ENCODE measurements at regions not wholly inside any gene's neighbourhood (a gene's known extent, or its start where the extent isn't known, plus 50 kb on each side); places are given as distances from the start of the nearest gene placed in this dataset.

DNA sequence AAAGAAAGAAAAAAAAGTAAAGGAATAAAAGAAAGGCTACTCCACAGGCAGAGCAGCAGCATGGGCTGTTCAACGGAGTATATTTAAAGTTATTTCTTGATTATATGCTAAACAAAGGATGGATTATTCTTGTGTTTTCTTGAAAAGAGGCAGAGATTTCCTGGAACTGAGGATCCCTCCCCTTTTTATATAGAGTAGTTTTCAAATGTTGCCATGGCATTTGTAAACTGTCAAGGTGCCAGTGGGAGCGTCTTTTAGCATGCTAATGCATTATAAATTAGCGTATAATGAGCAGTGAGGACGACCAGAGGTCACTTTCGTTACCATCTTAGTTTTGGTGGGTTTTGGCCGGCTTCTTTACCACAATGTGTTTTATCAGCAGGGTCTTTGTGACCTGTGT is 383.0 kb downstream of the PCNX1 start:
- no peak for DNase-seq

DNA sequence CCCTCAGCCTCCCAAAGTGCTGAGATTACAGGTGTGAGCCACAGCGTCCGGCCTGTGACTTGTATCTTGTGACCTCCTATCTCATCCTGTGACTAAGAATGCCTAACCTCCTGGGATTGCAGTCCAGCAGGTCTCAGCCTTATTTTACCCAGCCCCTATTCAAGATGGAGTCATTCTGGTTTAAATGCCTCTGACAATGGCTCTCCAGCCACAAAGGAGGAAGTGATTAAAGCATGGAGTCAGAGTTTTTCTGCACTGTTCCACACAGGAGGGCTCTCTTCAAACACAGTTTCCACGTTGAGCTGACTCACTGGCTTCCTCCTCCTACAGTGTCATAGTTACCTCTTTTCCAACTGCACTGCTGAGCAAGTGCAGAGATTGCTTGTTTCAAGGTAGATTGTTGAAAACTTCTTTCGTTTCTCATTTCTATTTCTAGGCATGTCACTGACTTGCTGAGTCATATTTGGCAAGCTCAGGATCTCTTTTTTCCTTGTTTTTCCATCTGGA is 383.8 kb downstream of the PCNX1 start:
- DNase-seq = peak; percentile 19

DNA sequence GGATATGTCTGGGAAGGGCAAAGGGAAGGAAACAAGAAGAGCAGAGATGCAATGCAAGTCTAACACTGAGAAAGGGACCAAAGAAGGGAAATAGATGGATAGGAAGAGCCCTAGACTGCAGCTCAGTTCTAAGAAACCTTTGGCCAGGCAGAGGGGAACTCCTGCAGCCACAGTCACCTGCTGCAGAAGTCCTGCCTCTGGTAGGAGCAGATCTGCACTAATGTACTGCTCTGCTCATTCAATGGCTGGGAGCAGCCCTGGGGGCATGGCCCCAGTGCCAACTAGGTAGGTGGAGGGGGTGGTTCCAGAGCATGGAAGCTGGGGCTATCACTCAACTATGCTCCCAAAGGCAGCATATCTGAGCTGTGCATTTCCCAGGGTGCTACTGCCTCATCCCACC is 388.9 kb downstream of the PCNX1 start:
- DNase-seq = no peak

DNA sequence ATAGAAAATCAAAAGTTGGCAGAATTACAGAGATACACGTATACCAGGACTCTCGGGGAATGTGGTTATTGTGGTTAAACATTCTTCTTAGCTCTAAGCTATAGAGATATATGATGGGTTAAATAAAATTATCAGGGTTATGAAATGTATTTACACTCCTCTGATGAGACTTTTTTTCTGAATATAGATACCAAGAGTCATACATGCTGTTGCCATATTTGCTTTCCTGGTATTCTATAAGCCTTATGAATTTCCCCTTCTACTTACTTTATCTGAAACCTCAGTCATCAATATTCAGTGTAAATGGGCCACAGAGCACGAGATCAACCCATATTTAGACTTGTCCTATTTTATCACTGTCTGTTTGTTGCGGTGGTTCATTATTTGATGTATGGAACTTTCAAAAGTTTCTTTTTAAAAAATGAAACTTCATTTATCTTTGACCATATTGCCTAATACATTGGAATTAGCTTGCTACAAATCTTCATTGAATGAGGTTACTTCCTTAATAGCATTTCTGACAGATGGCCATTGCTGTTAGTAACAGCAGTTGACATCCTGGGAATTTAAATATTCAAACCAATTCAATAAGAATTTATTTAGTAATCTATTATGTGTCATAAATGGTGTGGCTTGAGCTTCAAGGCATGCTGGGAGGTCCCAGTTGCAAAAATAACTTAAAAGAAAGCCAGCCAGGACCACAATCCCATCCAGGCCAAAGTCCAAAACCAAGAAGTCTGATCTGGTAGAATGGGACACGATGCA is 393.5 kb downstream of the PCNX1 start:
- DNase-seq = no peak

DNA sequence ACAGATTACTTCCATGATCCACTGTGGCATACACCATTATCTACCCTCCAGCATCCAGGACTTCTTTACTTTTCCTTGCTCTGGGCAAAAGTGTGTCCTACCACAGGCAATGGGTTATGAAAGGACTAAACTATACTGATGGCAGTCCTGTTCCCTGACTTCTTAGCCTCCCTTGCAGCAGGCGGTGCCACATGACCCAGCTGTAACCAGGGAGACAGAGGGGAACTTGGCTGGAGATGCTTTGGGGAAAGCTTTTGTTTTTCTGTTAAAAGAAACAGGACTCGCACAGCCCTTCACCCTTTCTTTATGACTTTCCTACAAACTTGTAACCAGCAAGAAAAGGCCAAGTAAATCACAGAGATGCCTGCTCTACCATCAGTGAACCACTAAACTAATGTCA is 394.4 kb downstream of the PCNX1 start:
- no peak for DNase-seq

DNA sequence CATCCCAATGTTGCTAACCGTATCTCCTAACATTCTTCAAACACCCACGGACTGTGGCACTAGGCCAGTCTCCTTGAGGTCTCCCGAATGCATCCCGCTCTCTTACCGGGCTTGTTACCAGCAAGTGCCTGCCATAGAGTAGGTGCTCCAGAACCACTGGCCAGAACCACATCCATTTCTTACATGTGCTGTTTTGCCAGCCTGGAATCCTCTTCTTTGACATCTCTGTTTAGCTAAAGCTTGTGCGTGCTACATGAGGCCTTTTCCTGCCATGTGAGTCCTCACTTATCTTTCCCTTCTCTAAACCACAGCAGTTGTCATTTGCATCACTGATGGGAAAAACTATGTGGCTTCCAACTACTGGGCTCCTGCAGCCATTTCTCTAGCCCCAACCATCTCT is 397.4 kb downstream of the PCNX1 start:
- no peak for DNase-seq

DNA sequence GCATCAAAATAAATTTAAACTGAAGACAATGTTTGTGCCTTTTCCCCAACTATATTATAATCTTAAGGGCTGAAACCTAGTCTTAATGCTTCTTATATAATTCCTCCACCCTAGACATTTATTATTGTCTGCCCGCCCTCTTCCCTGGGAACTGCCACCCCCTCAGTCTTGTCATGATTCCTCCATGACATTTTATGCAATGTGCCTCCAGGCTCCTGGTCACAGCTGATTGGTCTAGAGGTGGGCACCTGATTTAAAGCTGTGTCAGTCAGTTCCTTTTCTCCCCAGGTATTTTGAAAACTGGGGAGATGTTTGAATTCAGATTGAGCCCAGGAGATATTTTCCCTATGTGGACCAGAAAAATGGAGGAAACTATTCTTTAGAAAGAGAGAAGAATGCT is 401.4 kb downstream of the PCNX1 start:
- no peak for DNase-seq

DNA sequence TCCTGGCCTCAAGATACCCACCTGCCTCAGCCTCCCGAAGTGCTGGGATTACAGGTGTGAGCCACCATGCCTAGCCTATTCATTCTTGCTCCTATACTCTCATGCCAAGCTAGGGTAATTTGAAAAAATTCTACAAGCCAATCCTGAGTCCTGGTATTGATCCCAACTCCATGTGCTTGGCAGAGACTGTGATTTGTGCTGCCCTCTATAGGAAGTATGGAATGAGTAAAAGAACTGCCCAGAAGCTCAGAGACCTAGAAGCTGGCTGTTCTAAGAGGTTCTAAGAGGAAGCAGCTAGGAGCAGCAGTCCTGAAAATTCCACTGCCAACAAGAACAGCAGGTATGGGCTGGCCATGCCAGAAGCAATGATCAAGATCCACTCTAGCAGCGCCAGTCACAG is 402.5 kb downstream of the PCNX1 start:
- no peak for DNase-seq

DNA sequence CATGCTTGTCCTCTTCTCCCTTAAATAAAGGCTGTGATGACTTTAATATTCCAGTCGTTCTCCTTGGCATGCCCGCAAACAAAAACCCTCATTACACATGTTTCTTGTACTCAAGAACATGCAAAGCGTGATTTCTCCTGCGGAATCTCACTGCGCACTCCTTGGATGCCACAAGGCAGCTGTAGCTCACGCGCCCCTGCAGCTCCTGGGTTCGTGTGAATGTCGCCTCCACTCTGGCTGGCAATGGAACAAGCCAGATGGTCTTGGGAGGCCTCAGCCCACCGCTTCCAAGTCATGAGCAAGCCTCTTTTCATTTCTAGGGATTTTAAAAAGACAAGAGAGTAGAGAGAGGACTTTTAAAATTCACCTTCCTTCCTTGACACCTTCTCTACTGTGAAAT is 403.8 kb downstream of the PCNX1 start:
- DNase-seq = no peak

DNA sequence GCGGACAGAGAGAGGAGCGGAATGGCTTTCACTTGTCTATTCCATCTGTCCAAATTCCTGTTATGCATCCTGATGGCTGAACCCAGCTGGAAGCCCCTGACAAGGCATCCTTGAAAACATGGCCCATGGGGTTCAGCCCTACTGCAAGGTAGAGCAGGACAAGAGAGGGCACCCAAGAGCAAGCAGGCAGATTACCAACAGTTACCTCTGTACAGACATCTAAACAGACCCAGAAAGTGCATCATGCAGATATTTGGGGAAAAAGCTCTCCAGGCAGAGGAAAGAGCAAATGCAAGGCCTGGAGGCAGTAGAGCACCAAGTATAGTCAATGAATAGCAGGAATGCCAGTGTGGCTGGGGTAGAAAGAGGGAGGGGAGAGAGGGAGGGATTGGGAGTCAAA is 407.5 kb downstream of the PCNX1 start:
- DNase-seq = no peak

DNA sequence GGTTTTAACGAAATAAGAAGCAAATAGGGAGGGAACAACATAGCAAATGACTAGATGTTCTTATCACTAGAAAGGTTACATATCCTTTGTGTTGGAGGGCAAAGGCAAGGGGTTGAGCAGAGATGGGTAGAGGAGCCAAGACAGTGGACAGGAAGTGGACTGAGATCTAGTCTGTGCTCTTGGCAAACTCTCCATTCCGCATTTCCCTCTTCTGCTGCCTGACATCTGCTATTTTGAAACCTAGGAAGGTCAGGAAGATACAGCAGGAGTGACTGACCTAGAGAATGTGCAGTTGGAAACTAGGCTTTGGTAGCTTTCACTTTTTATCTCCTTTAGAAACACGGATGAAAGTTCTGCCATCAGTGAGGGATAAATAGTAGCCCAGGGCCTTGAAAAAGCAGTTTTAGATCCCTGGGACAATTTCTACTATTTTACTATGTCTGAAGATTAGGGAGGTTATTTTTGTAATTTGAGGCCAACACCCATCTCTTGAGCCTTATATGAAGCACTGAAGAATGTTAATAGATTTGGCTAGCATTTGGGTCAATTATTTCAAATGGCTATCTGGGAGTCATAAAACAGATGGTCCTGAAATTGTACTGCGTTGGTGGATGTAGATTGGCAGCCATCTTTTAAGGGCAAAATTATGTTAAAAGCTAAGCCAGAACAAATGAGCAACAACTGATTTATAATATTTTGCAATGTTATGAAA is 410.3 kb downstream of the PCNX1 start:
- DNase-seq = no peak

DNA sequence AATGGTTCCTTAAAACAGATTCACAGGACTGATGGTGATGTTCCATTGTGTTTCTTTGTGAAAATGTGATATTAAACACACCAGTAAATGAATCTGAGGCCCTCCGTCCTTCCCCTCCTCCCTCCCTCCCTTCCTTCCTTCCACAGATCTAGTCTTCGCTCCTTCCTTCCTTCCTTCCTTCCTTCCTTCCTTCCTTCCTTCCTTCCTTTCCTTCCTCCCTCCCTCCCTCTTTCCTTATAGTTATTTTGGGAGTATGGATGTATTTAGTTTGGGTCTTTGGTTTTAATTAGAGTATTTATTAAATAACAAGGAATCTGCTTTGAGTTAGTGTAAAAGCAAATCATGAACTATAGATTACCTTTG is 410.8 kb downstream of the PCNX1 start:
- DNase-seq = no peak

DNA sequence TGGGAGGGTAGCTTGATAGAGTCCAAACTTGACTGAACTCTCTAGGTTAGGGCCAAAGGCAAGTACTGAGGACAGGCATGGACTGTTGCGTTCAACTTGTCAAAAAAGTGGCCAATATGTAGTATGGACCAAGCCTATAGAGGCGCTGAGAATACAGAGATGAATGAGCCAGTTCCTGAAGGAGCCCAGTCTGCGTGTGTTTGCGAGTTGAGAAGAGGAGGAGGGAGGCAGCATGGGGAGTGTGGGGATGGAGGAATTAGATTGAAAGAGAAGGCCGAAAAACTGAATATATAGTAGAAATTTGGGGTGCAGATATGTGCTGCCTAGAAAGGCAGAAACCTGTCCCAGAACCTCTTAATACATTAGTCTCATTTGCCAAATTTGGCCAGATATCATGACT is 412.4 kb downstream of the PCNX1 start:
- DNase-seq = peak; percentile 29

DNA sequence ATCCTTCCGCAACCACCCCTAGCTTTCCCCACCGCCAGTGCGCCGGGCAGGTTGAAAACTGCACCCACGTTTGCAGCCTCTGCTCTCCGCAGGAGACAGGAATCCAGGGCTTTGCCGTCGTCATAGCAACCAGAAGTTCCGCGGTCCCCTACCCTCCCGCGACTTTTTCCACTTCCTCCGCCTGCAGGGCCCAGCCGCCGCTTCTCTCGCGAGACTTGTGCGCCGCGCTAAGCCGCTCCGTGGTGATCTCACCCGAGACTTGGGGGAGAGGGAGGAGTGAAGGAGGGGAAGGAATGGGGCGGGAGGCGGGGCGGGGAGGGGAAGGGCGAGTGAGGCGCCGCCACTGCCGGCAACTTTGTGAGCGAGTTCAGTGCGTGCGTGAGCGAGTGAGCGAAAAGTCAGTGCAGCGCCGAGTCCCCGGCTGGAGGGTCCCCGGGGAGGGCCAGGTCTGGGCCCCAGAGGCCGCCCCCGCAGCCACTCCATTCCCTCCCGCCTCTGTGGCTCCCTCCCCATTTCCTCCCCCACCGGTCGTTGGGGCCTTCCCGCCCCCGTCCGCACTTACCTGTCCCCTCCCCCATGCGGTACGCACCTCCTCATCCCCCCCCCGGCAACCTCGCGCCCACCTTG is 413.0 kb downstream of the PCNX1 start, which contains the start of gene SIPA1L1:
Gene SIPA1L1 (plus strand): TSS at position 370 of the 627 bp plus-strand sequence.
- DNase-seq = peak; percentile 99

DNA sequence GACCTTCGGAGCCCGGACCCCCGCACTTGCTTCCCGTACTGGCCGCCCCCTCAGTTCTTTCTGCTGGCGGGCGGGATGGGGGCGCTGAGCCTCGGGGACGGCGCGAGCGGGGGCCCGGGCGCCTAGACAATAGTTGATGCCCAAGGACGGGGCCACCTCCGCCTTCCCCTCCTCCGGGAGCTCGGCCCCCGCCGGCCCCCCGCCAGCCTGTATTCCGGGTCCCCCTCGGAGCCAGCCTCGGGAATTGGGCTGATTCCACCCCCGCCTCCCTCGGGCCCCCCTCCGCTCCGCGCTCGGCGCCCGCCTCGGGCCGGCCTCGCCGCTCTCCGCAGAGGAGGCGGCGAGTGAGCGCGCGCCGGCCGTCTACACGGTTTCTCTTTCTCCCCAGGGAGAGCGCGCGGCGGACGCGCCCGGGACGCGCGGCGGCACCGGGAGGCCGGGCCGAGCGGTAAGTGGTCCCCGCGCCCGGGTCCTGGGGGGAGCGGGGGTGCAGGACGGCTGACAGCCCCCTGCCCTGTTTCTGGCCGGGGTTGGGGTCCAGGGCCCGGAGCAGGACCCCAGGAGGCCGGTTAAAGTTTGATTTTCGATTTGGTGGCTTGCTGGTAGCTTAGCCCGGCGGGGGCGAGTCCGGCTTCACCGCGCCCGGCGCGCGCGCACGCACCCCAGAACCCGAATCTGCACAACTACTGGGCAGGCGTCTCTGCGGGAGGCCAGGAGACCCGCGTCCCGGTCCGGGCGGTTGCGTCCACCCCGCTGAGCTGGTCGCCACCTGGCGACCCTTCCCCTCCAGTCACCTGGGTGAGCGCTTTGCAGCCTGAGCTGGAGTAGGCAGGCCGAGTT is 413.7 kb downstream of the PCNX1 start:
- DNase-seq = peak; percentile 70

DNA sequence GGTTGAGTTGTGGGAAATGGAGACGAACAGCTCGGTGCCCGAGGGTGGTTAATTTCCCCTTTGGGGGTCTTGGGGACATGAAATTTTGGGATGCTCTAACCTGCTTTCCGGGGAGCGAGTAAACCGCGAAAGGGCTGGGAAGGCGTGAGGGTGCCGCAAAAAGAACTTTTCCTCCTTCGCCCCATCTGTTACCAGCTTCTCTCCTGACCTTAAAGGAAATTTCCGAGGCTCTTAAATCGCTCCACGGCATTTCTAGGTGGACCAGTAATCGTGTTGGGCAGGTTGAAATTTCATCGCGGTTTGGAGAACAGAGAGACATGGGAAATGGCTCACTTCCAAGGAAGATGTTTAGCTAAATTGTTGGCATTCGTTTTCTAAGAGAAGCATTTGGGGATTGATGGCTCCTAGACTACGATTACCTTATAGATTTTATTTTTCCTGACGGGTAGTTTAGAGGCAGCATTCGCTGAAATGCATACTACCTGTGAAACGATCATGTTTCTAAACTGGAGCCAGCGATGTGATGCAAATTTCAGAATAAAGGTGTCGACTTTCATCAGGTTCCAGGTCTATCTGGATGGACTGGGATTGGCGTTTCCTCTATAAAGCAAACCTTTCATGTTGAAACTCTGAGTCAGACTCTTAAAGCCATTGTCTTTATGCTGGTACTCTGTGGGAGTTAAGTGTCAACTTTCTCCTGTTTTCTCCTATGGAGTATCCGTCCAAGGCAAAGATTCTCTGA is 414.5 kb downstream of the PCNX1 start:
- DNase-seq = peak; percentile 48

DNA sequence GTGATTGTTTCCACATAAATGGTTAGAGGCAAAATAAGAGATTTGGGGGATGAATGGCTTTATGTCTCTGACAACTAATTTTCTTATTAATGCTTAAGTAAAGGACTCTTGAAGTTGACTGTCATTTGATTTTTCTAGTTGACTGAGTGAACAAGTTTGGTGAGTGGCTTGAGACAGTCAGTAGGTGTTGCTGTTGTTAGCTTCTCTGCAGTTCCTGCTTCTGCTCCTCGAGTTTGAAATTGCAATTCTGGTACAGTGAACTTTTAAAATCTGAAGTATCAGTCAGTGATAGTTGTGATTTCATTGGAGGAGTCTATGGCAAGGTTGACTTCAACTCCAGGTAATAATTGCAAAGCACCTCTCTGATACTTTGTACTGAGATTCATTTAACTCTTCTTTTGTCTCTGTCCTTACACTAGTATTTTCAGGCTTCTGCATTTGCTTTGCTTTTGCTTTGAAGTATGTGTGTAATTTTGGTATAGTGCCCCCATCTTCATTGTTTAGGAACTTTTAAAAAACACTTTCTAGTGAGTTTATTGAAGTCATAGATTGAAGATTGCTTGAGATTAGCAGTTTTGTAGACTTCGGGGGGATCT is 415.5 kb downstream of the PCNX1 start:
- DNase-seq = peak; percentile 50

DNA sequence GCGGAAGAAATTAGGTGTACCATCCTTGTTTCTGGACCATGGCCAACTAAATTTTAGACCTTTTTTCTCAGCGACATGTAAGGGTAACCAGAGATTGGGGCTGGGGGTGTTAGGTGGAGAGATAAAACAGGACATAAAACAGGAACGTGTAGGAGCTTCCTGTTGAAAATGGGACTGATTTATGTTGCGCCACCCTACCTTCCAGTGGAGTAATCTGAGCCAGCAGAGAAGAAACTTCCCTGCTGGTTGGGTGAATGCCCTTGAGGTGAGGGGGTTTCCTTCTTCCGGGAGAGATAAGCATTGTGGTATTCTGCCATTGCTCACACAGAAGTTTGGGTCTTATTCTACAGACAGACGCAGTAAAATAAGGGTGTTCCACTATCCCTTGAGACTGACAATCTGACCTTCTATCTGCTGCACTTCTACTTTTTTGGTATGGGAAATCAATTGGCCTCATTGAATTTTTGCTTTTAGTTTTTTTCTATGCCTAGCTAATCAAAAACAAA is 417.6 kb downstream of the PCNX1 start:
- no peak for DNase-seq

DNA sequence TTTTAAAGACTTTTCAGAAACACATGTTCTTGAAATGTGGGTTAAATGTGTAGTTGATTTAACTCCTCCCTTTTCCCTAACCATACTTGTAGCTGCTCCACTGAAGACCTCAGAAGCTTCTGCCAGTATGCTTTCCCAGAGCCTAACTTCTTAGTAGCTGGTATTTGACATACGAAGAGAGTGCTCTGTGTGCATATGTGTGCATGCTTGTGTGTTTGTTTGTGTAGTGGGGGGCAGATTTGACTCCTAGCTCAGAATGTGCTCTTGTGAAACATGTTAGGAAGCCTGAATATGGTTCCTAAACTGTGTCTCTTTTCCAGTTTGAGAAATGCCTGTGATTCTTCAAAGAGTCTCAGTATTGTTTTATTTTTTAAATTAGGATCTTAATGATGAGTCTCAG is 420.4 kb downstream of the PCNX1 start:
- DNase-seq = no peak

DNA sequence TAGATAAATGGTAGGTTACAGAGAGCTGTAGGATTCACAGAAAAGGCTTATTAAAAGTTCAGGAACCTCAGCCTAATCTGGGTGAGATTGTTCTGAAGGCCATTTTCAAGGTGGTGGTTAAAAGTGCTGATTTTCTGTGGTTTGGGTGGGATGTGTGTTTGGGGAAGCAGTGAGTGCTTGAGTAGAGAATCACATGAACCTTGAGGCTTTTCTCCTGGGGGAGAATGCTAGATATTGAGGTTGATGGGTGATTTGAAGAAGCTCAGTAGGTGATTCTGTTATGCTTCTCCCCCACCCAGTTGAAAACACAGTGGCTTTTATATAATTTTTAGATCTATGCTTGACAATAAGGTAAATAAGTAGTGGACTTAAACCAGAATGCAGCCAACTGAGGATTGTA is 420.9 kb downstream of the PCNX1 start:
- DNase-seq = no peak

DNA sequence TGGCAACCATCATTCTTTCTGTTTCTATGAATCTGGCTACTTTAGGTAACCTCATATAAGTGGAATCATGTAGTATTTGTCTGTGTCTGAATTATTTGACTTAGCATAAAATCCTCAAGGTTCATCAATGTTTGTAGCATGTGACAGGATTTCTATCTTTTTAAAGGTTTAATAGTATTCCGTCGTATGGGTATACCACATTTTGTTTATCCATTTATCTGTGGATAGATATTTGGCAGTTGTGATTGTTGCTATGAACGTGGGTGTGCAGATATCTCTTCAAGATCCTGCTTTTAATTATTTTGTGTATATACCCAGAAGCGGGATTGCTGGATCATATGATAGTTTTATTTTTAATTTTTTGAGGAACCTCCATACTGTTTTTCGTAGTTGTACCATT is 421.7 kb downstream of the PCNX1 start:
- no peak for DNase-seq

All from hindlimb muscle (tissue), 1 donor.